ENCODE measurements at regions not wholly inside any gene's neighbourhood (a gene's known extent, or its start where the extent isn't known, plus 50 kb on each side); places are given as distances from the start of the nearest gene placed in this dataset.
"Not testable (repeated sequence)": the region's sequence is repeated elsewhere in the genome, so short reads cannot be mapped to it uniquely, and the experiment has no call there.

GRCh38 chrX:13420545-13421183 lies 100.8 kb upstream of the ATXN3L start:
- peak; percentile 73 for ATAC-seq

GRCh38 chrX:13419918-13420317 lies 100.1 kb upstream of the ATXN3L start:
- ATAC-seq = no peak

DNA sequence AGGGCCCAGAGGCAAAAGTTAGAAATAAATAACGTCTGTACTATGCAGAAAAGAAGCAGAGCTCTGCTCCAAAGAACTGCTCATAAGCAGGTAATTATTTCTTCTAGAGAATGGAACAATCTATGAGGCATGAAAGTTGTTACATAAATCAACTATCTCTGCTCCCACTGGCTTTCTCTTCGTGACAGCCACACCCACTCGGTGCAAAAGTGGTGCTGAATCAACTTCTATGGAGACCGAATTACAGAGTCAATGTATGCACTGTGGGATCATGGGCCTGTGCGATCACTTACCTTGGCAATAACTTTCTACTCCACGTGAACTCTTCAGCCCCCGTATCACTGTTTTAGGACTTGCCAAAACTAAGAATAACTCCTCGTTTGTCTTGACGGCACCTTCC lies 99.4 kb upstream of the ATXN3L start:
- no peak for ATAC-seq

DNA sequence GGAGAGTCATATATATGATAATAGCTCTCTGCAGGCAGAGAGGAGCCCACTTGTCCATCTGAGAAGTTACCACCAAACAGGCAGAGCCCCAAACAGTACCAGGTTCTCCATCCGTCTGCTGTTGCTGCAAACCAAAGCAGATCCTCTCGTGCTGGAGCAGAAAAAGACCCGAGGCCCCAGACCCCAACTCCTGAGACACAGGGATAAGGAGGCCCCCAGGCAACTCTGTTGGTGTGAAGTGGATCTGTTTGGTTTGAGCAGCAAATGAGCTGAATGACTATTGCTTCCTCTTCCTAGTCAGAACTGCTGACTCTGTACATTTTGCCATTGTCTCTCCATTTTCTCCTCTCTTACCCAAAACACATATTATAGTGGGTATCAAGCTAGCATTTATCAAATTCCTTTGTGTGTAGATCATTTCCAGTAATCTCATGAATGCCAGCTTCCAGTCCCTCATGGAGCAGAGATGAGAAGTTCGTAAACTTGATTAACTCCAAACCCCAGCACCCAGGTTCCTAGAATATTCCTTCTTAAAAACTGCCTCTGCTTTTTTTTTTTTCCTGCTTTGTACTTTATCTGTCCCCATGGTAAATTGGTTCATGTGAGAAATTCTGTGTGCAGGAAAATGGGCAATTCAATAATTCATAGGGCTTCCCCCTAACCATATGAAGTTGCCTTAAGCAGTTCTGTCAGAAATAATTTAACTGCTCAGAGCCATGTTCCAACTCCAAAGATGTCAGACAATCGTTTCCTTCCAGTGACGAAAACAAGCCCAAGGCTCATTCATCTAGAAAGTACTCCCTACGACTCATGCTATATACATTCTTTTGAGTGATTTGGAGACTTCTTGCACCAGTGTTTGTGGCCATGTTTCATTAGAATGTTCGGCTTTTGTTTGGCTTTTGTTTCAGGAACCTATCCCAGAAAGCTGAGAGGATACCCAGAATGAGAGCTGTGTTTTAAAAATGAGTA lies 98.6 kb upstream of the ATXN3L start:
- ATAC-seq = no peak

GRCh38 chrX:13415509-13415908 lies 95.7 kb upstream of the ATXN3L start:
- ATAC-seq = no peak

GRCh38 chrX:13414006-13414647 lies 94.3 kb upstream of the ATXN3L start:
- ATAC-seq = no peak

GRCh38 chrX:13412208-13412600 lies 92.4 kb upstream of the ATXN3L start:
- no peak for ATAC-seq

GRCh38 chrX:13411496-13412207 lies 91.8 kb upstream of the ATXN3L start:
- no peak for ATAC-seq

GRCh38 chrX:13408599-13408998 lies 88.7 kb upstream of the ATXN3L start:
- ATAC-seq = not testable (repeated sequence)

DNA sequence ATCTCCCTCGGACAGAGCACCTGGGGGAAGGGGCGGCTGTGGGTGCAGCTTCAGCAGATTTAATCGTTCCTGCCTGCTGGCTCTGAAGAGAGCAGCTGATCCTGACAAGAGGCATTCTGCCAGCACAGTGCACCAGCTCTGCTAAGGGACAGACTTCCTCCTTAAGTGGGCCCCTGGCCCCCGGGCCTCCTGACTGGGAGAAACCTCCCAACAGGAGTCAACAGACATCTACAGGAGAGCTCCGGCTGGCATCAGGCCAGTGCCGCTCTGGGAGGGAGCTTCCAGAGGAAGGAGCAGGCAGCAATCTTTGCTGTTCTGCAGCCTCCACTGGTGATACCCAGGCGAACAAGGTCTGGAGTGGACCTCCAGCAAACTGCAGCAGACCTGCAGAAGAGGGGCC lies 84.9 kb upstream of the ATXN3L start:
- ATAC-seq = not testable (repeated sequence)

DNA sequence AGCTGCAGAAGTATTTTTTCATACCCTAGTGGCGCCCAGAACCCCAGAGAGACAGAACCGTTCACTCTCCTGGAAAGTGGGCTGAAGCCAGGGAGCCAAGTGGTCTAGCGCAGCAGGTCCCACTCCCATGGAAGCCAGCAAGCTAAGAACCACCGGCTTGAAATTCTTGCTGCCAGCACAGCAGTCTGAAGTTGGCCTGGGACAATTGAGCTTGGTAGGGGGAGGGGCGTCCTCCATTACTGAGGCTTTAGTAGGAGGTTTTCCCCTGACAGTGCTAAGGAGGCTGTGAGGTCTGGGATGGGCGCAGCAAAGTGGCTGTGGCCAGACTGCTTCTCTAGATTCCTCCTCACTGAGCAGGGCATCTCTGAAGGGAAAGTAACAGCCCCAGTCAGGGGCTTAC lies 84.5 kb upstream of the ATXN3L start:
- no peak for ATAC-seq

GRCh38 chrX:13401724-13402123 lies 81.9 kb upstream of the ATXN3L start:
- ATAC-seq = no peak

- ATAC-seq = no peak
These were observed 79.0 kb upstream of the ATXN3L start for GRCh38 chrX:13398839-13399238.

GRCh38 chrX:13397878-13398818 lies 78.3 kb upstream of the ATXN3L start:
- ATAC-seq = peak; percentile 99

GRCh38 chrX:13396924-13397323 lies 77.1 kb upstream of the ATXN3L start:
- ATAC-seq = no peak

DNA sequence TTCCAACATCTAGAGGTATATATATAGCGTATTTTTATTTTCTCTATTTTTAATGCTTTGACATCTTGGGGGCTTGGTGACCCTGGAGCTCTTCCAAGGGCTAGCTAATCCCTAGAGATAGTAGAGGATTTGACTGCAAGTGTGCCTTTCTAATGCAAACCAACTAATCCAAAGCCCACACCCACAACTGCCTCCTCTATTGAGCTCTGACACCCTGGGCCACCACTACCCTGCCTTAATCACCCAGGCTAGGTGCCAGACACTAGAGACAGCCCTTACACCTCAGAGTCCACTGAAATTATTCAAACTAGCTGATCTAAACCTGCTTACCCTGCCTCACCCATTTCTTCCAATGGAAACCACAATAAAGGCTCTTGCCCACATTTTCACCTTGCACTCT lies 69.6 kb upstream of the ATXN3L start:
- ATAC-seq = no peak

DNA sequence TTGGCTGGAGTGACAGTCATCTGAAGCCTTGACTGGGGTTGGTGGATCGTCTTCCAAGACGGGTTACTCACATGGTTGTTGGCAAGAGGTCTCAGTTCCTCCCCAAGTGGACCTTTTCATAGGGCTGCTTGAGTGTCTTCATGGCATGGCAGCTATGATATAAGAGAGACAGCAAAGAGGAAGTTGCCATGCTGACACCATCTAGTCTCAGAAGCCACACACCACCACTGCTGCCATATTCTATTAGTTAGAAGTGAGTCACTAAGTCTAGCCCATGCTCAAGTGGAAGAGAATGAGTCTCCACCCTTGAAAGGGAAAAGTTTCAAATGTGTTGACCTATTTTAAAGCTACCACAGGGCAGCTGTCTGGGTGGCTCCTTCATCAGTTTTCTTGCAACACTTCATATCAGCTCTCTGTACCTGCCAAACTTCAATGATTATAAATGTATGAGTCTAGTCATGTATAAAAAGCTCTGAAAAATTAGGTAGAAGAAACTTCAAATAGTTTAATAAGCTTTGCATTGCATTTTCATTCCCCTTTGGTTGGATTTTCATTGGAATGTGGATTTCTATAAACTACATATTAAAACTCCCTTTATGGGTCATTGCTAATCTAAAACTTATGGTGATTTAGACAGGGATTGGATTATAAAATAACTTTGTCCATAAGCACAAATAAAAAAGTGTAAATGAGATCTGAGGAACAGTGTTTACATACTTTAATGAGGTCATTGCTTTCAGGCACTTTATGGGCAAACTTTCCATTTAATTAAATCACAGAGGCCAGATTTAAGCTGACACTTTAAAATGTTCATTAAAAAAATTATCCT lies 68.0 kb upstream of the ATXN3L start:
- peak; percentile 90 for ATAC-seq

DNA sequence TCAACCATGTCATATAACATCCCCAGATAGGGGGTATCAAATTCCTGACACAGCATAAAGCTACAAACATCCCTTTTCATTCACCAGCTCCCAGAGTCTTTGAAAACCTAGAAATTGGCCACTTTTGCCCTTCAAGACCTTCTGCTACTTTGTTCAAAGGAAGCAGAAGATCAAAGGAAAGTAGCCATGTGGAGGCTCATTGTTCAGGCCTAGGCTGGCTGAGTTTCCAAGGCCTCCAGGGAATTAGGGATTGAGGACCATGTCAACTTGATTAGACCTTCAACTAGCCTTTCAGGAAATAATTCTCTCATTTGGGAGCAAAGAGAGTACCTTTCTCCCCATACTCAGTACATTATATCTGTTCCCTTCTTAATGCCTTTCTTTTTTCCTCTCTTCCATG lies 66.8 kb upstream of the ATXN3L start:
- ATAC-seq = no peak

DNA sequence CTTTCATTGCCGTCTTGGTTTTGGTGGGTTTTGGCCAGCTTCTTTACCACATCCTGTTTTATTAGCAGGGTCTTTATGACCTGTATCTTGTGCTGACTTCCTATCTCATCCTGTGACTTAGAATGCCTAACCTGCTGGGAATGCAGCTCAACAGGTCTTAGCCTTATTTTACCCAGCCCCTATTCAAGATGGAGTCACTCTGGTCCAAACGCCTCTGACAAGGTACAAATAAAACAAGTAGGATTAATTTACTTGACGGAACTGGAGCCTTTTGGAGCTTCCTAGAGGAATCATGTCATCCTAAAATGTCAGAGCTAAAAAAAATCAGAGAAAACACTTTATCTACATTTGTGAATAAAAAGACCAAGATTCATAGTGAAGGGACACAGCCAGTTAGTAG lies 66.2 kb upstream of the ATXN3L start:
- ATAC-seq = no peak

DNA sequence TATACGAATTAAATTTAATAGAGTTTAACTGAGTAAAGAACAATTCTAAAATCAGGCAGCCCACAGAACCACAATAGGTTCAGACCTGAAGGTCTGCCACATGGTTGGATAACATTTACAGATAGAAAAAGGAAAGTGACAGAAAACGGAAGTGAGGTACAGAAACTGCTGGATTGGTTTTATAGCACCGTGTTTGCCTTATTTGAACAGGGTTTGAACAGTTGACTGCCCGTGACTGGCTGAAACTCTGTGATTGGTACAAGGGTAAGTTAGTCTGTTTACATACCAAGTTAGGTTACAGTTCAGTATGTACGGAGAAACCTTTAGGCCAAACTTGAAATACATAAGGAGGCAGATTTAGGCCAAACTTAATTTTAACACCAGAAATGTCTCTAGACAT lies 64.1 kb upstream of the ATXN3L start:
- no peak for ATAC-seq

- ATAC-seq = no peak
These were observed 61.7 kb upstream of the ATXN3L start for GRCh38 chrX:13381514-13381913.
